ENCODE measurements at regions not wholly inside any gene's neighbourhood (a gene's known extent, or its start where the extent isn't known, plus 50 kb on each side); places are given as distances from the start of the nearest gene placed in this dataset.

GRCh38 chr6:104580452-104580851, 279.3 kb downstream of the HACE1 start:
- intact Hi-C loops (cut with micrococcal nuclease; ENCODE audit: unreplicated experiment): no loop called here
- in situ Hi-C loops (cut with HindIII; ENCODE audit: low pct_unique_long_range_greater_than_20kb, low sequenced_read_pairs): no loop called here
- ATAC-seq (no peak), DNase-seq (ENCODE audit: low read depth, low spot score) (no peak)
- no peaks in the 10 kb centered on the region for H3K27me3 ChIP-seq (ENCODE audit: control insufficient read depth, insufficient read depth, low read length)
- no TSS peak for BruUV-seq (replicated peaks)
- H3K9me3 ChIP-seq (ENCODE audit: control insufficient read depth, insufficient read depth, low read depth, low read length): no peaks in the 10 kb centered on the region
- H3K27ac ChIP-seq (ENCODE audit: low read length): no peak overlapping the region
- H3K36me3 ChIP-seq (ENCODE audit: control insufficient read depth, insufficient read depth, low read length): no peaks in the 10 kb centered on the region; the same call in 1 of the 2 replicates
- no peaks in the 10 kb centered on the region for H3K4me1 ChIP-seq (ENCODE audit: control insufficient read depth, insufficient read depth, low read length)
- H3K4me3 ChIP-seq (ENCODE audit: low read depth in 2 of 2, low read length in 2 of 2): no peak overlapping the region
- TF ChIP-seq SIN3A (IDR thresholded peaks at IDR 0.05; ENCODE audit: borderline replicate concordance, insufficient read depth, low read depth, low read length) (no peak), CTCF (IDR thresholded peaks at IDR 0.05) (no peak), TCF7L2 (IDR thresholded peaks at IDR 0.05; ENCODE audit: low read depth, low read length) (no peak), REST (IDR thresholded peaks at IDR 0.05; ENCODE audit: insufficient read depth in 1 of 2, low read depth in 2 of 2, low read length in 1 of 2) (no peak), POLR2AphosphoS5 (IDR thresholded peaks at IDR 0.05; ENCODE audit: low read depth, low read length) (no peak)
- CTCF ChIA-PET: no interaction called here
- POLR2A ChIA-PET: no interaction called here

- H3K27ac ChIP-seq (ENCODE audit: low read length): no peak overlapping the region
- ATAC-seq (no peak), DNase-seq (ENCODE audit: low read depth, low spot score) (no peak)
- H3K27me3 ChIP-seq (ENCODE audit: control insufficient read depth, insufficient read depth, low read length): no peaks in the 10 kb centered on the region
- TF ChIP-seq CTCF (IDR thresholded peaks at IDR 0.05) (no peak), SIN3A (IDR thresholded peaks at IDR 0.05; ENCODE audit: borderline replicate concordance, insufficient read depth, low read depth, low read length) (no peak), TCF7L2 (IDR thresholded peaks at IDR 0.05; ENCODE audit: low read depth, low read length) (no peak), POLR2AphosphoS5 (IDR thresholded peaks at IDR 0.05; ENCODE audit: low read depth, low read length) (no peak), REST (IDR thresholded peaks at IDR 0.05; ENCODE audit: insufficient read depth in 1 of 2, low read depth in 2 of 2, low read length in 1 of 2) (no peak)
- no TSS peak for BruUV-seq (replicated peaks)
- no peaks in the 10 kb centered on the region for H3K4me1 ChIP-seq (ENCODE audit: control insufficient read depth, insufficient read depth, low read length)
- in situ Hi-C loops (cut with HindIII; ENCODE audit: low pct_unique_long_range_greater_than_20kb, low sequenced_read_pairs) (no loop called here), intact Hi-C loops (cut with micrococcal nuclease; ENCODE audit: unreplicated experiment) (no loop called here)
- H3K9me3 ChIP-seq (ENCODE audit: control insufficient read depth, insufficient read depth, low read depth, low read length): no peaks in the 10 kb centered on the region
- H3K36me3 ChIP-seq (ENCODE audit: control insufficient read depth, insufficient read depth, low read length): no peaks in the 10 kb centered on the region; the same call in 1 of the 2 replicates
- POLR2A ChIA-PET: no interaction called here
- no peak overlapping the region for H3K4me3 ChIP-seq (ENCODE audit: low read depth in 2 of 2, low read length in 2 of 2)
- CTCF ChIA-PET: no interaction called here
These were observed 280.3 kb downstream of the HACE1 start for GRCh38 chr6:104579310-104579863.

All from Panc1 (cell line).